Occipital lobe (tissue), 1 donor: ENCODE measurements at regions not wholly inside any gene's neighbourhood (a gene's known extent, or its start where the extent isn't known, plus 50 kb on each side); places are given as distances from the start of the nearest gene placed in this dataset.

Experiments used
- DNase-seq: peaks from one replicate; lab custom pipeline; 2025; lab: John Stamatoyannopoulos, UW

DNA sequence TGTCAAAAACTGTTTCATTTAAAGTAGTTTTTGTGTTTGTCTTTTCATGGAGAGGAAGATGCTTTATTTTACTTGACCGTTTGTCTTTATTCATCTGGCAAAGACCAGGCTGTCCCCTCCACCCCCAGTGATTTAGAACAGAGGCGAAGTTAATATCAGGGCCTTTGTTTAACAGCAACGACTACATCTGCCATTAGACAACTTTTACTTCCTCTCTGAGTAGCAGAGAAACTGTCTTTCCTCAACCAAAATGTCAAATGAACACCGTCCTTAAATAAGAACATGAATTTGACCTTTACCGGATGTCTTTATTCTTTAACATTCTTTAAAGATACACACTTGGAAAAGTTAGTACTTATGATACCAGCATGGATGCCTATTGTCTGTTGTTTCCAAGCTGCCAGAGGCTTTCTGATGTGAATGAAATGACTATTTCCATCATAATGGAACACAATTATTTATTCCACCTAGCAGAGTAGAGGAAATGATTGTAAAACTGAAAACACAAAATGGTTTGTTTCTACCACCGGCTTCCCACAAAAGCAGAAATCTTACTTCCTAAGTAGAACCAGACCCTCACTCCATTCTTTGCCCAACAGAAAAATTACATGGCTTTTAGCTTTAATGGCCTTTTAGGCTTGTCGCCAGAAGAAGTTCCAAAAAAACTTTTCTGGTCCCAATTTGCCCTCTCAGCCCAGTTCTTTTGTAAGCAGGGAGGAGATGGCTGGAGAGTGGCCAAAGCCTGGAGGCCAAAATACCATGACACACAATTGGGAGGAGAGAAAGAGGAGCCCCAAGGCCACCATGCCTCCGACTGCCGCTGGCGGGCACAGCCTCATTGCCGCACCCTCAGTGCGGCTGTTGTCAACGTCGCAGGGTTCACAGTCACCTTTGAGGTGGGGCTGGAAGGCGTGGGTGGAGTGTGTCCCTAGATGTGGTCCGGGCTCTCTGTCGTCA lies 168.5 kb downstream of the TEX36 start:
- no peak for DNase-seq

DNA sequence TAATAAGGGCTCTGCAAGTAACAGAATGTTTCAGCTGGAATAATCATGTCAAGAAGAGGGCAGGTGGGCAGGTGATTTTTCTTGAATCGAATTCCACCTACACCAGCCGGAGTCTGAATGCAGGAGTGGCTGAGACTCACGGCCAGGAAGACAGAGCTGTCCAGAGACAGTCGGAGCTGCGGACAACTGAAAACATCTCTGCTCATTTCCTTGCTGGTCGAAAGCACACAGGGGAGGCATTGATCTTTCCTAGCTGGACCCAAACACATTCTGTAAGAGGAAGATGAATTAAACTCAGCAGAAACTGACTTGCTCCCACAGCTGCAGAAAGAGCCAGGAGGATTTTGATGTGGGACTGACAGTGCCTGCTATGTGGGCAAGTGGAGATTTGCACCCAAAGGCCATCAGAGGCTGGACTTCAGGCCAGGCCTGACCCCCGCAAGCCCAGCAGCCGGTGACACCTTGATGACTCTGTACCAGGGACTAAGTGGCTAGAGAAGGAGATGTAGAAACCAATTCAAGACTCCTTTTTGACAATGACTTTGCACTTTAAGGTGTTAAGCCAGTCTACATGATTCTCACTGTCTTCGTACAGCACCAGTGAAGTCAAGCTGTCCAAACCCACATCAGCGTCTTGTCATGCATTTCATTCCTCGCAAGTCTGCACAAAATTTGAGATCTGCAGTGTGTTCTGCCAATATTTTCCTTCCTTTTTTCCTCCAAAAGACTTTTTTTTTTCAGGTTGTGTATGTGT lies 169.4 kb downstream of the TEX36 start:
- DNase-seq = no peak

DNA sequence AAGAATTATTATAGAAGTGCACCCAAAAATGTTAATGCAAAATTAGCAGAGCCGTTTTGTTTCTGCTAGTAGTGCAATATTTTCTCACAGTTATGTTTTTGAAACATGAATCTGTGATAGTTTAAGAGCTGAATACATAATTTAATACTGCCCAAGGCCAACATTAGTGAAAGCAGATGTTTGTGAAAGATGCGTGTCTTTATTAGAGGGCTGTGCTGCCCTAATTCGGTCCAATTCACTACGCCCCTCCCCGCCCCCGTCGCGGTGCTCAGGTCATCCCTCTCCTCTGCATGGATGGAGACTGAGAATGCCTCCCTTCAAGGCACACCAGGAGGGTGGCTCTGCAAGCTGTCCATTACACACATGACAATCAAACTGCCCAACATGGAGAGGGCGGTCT lies 172.0 kb downstream of the TEX36 start:
- DNase-seq = no peak

DNA sequence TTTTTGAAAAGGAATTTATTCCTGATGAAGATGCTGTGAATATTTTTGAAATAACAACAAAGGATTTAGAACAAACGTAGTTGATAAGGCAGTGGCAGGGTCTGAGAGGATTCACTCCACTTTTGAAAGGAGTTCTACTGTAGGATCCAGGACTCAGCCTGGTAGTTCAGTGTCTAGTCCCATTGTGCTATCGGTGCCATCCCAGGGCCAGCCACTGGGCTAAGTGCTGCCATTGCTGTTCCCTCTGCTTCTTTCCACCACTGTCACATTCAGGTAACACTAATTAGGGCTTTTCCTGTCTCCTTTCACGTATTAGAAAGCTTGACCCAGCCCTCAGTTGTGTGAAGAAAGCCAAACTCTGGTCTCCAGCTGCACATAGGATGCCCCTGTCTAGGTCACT lies 177.3 kb downstream of the TEX36 start:
- DNase-seq = no peak

DNA sequence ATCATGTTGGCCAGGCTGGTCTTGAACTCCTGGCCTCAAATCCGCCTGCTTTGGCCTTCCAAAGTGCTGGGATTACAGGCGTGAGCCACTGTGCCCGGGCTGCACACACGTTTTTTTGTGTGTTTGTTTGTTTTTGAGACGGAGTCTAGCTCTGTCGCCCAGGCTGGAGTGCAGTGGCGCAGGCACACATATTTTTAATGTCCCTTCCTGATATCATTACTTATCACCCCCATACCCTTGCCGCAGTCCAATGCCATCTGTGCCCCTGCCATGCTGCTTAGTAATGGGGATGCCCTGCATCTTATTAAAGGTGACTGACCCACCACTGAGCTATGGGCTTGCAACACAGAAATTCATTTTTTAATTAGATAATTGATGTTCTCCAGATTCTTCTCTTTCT lies 180.7 kb downstream of the TEX36 start:
- DNase-seq = no peak

DNA sequence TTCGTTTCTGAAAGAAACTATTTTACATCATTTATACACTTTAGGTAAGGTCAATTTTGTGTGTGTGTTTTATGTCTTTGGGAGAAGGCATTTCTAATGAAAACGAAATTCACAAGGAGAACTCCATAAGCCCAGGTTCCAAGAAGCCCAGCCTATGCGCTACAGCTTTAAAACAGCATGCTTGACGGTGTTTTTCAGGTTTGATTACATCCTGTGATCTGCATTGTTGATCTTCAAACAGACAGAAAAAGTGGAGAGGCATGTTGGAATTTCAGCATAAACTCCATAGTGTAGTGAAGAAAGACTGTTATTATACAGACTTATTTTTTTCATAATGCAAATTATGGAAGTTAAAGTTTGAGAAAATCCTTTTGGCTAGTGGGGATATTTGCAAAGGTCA lies 187.6 kb downstream of the TEX36 start:
- DNase-seq = no peak

DNA sequence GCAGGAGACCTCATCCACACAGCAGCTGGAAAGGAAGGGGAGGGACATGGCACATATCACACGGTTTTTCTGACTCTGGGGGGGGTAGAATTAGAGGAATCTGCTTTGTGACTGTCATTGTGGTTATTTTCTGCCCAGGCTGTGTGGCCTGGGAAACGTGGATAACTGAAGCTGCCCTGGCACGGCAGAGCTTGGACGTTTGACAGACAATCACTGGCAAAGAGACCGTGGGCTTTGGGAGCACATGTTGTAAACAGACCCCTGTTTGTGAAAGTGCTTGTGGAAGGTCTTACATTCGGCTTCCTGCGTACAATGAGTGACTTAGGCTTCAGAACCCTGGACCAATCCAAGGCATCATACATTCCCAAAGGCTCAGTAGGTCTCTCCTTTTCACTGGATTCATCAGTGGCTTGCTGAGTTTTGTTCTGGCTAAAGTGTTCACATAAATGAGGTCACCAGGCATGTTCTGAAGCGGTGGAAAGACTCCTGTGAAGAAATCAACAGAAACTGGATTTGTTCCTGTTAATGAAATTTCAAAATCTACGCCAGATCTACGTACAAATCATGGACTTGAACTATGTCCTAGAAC lies 188.2 kb downstream of the TEX36 start:
- no peak for DNase-seq

DNA sequence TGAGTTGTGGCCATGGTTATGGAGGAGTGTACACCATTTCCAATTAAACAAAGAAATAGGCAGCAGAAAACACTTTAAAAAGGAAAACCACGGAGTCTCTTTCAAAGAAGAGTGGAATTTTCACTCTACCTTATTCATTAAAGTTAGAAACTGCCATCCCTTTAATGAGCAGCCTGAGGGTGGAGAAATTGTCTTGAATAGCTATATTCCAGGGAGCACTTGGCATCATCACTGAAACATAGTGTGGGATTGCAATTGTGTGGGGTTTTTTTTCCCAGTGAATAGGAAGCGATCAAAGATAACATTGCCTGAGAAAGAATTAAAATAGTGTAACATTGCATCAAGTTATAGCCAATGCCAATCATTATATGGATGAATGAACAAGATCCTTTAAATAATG lies 191.6 kb downstream of the TEX36 start:
- no peak for DNase-seq

DNA sequence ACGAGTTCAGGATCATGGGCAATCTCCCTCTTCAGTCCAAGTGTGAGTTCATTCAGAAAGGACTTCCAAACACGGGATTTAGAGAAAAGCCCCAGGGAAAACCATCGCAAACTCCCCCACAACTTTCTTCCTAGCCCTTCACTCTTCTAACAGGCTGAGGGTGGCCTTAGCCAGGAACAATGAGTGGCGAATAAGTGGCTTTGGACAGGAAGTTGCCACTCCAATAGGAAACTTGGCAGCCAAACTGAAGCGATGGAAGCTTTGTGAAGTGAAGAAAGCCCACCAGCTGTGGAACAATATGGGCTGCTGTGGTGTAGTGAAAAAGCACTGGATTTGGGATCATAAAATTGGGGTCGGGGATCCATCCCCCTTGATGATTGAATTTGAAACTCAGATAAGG lies 193.2 kb downstream of the TEX36 start:
- no peak for DNase-seq

DNA sequence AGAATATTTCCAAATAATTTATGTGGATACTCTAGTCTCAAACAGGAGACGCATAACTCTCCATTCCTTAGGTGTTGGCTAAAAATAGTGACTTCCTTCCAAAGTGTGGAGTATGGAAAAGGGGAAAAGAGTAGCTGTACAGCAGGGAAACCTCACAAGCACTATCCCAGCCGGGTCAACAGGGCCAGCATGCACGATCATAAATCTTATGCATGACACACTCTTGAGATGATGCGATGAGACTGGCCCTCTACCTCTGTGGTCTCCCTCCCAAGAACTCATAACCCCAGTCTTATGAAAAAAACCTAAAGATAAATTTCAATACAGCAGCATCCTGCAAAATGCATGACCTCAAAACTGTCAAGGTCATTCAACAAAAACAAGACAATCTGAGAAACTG lies 197.3 kb downstream of the TEX36 start:
- DNase-seq = no peak

DNA sequence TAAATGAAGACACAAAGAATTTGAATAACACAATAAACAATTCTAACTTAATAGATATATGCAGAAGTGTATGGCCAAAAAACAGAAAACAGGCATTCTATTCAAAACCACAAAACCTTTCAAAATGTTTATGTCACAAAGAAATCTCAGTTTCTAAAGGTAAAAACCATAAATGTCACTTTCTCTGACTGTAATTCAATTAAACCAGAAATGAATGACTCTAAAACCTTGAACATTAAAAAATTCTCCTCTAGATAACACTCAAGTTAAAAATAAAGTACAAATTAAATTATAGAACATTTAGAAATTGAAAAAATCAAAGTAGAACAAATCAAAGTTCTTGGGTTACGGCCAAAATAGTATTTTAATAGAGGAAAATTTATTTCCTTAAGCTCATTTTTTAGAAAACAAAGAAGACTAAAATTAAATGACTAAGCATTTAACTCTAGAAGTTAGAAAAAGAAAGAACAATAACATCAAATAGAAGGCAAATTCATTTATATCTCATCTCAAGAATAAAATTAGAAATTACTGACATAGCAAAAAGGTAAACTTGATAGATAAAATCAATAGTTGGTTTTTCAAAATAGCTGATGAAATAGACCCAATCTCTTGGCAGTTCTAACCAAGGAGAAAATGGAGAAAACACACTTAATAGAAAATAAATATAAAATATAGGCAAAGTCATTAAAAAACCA lies 198.8 kb downstream of the TEX36 start:
- no peak for DNase-seq

DNA sequence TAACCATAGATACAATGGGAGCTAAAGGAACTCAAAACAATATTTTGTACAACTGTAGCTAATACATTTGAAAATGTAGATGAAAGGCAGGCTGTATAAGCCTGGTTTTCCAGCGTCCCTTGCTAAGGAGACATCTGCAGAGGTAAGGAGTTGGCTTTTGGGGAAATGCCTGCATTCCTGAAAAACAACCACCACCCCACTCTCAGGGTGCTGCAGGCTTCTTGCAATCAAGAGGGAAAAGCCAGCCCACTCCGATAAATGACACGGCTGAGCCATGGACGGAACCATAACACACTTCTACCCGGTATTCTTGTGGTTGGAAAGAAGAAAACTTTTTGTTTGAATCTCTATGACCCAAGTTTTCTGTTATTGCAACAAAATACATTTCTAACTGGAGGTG lies 200.3 kb downstream of the TEX36 start:
- no peak for DNase-seq

DNA sequence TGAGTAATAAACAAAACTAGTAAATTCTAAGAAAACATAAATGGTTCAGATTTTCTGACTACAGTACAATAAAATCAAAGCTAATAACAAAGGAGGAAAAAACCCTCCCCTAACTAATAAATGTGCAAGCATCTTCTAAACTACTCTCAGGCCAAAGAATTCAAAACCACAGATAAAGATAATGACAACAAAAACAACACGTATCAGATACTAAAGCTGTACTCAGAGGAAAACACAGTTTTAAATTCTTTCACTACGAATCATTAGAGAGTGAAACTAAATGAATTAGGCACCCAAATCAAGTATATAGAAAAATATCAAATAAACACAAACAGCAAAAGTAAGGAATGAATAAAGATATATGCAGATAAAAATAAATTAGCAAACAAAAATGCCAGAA lies 200.9 kb downstream of the TEX36 start:
- no peak for DNase-seq

DNA sequence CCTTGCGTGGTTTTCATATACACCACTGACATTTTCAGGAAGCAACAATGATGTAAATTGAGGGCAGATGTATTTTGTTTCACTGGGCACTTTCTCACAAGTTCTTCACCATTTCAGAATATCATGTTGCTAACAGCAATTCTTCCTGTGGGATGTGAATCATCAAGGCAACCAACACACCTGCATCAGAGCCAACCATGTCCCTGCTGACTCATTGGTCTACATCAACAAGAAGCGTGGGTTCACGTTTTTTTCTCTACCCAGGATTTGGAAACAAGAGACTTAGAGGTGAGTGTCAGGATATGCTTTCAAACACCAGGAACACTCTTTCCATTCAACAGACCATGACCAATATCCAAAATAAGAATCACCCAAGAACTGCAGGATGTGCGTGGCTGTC lies 203.9 kb downstream of the TEX36 start:
- no peak for DNase-seq

DNA sequence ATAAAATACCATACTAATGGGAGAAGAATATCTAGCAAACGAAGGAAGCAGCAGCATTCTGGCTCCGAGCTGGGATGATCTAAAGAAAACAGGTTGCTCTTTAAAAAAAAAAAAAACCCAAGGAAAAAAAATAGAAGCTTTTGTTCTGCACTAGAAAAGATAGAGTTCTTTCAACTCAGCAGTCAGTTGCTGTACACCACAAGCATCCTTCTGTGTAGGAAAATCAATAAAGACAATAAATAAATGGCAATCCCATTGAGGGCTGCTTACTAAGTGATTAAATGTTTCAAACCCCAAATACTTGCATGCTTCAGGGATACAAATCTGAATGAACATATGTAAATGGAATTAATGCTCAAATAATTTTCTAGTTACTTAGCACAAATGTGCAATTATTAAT lies 207.1 kb downstream of the TEX36 start:
- DNase-seq = no peak

DNA sequence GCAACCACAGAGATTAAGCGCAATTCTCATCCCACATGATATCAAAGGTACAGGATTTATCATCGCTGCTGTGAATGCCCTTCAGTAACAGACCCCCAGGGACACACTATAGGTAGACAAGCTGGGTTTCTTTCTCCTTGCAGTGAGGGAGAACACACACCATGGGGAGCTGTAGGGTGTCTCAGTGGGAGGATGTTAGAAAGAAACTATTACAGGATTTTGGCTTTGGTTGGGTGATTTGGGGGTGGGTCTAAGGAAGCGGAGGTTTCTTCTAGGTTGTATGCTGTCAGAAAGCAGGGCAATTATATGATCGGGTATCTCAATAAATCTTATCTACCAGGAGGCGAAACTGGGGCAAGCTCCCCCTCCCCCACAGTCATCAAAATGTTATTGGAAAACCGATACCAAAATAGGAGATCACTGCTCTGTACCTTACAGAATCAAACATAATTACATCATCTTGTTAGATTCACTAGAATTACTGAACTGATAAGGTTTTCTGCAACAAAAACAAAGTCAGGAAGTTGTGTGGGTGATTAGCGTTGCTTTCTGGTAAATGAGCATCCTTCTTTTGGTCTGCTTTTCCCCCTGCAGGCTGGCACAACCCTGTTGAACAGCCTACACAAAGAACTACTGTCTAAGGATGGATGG lies 209.7 kb downstream of the TEX36 start:
- no peak for DNase-seq

DNA sequence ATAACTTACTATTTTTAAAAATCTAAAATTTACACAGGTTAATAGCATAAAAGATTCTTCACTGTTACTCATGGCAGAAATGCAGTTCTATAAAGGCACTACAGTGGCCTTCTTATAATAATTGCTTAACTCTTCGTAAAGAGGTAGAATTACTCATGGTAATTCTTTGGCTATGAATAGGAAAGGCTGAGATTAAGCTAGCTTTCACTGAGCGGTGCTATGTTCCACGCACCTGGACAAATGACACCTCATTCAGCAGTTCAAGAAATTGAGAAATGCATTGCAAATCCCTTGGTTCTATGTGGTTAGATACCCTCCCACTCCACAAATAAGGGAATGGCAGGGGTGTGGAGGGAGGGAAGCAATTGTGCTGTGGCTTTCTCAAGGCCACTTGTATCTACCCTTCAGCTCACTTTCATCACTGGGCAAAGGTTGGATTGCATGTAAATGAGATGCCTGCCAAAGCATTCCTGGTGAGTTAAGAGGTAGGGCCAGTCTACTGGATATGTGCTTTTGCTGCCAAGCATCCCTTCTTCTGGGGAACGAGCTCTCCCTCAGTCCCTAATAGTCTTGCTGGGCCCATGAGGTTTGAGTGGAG lies 210.9 kb downstream of the TEX36 start:
- no peak for DNase-seq

DNA sequence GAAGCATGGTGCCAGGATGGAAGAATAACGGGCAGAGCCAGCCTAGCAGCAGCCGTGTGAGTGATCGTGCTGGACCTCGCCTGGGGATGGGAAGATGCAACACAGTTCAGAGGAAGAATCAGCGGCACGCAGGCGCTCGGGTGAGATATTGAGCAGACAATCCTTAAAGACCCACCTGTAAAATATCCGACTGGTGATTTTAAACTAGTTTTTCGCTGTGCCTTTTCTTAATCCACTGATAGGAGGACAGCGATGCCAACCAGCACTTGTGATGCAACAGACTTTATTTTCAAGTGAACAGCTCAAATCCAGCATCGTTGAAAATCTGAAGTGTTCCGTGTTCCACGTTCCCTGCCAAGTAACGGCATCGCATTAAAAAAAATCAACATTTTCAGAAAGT lies 214.7 kb downstream of the TEX36 start:
- DNase-seq = no peak

DNA sequence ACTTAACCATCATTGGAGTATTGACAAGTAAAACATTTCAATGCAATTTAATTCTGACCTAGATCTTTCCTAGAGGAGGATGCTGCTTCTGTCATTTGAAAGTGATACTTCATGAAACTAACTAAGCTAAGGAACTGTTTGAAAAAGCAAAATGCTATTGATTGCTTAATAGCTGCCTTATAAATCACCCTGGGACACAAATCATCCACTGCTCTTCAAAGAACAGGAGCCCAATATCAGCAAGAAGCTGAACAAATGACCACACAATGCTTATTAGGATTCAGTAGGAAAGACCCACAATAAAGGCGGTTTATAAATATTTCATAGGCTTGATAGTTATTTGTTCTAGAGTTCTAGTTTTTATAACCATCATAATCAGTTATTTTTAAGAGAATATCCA lies 216.3 kb downstream of the TEX36 start:
- DNase-seq = no peak

DNA sequence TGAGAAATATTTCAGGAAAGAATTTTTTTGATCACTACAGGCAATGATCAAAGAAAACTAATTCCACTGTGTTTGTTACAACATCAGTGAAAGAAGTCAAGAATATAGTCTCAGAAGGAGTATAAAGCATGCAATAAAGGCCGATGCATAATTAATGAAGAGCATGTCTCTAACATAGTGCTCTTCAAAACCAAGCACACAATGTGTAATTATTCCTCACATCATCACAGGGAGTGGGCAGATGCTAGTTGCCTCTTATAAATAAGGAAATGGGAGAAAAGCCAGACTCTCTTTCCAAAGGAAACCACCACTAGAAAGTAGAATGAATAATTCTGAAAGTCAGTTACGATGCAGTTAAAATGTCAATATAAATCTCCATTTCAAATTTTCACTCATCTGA lies 220.1 kb downstream of the TEX36 start:
- no peak for DNase-seq

DNA sequence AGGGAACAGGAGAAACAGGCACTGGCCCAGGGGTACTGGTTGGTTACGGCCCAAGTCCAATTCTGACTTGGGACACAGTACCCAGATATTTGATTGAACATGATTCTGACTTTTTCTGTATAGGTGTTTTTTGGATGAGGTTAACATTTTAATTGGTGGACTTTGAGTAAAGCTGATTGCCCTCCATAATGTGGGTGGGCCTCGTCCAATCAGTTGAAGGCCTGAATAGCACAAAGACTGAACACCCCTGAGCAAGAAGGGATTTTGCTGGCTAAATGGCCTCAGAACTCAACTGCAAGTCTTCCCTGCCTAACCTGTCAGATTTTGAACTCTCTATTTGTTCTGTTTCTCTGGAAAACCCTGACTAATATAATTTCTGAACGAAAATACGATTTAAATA lies 222.6 kb downstream of the TEX36 start:
- no peak for DNase-seq
